B cell (primary cell): ENCODE measurements at regions not wholly inside any gene's neighbourhood (a gene's known extent, or its start where the extent isn't known, plus 50 kb on each side); places are given as distances from the start of the nearest gene placed in this dataset.

Experiments used
- ATAC-seq: fragments of 200-7000 bp; cut with Tn5 transposase; one replicate; pipeline ENCODE4 v1.10.0; 2021; ENCODE audit warnings: low read depth, mild to moderate bottlenecking, moderate number of reproducible peaks, moderate library complexity
- CTCF ChIA-PET: fragments of 350-600 bp; sonication (Branson Sonifier 250); formaldehyde crosslinking; loops from one replicate; lab custom pipeline; 2021; ENCODE audit warnings: antibody characterized with exemption, inconsistent platforms; lab: Charles Lee
- POLR2A ChIA-PET: fragments of 350-600 bp; sonication (Branson Sonifier 250); formaldehyde crosslinking; loops from one replicate; lab custom pipeline; 2021; ENCODE audit warnings: antibody characterized with exemption; lab: Charles Lee
- DNase-seq: peaks from one replicate; pipeline ENCODE4 v3.0.0; 2013
- H2AFZ ChIP-seq: 2 replicates; pipeline ENCODE4 v1.6.1; 2012; ENCODE audit warnings: mild to moderate bottlenecking, low read depth, low read length; ENCODE audit not compliant: insufficient read depth, poor library complexity, severe bottlenecking
- H3K27ac ChIP-seq, 2 donors: 1 replicate in 1 of 2; 2 replicates in 1 of 2; pipeline ENCODE4 v1.5.1; 2012 to 2013; ENCODE audit warnings: low read length in 2 of 2, mild to moderate bottlenecking in 2 of 2, moderate library complexity in 1 of 2
- H3K27me3 ChIP-seq, 4 experiments: fragments of 200-600 bp in 1 of 4; sonication (generic) in 1 of 4; replicated peaks in 1 of 4; 1 replicate in 2 of 4; 2 replicates in 2 of 4; pipeline versions ENCODE4 v1.6.1 to v1.7.0; 2013 to 2016; ENCODE audit warnings: low read length in 3 of 4, mild to moderate bottlenecking in 2 of 4, mixed read lengths in 1 of 4, moderate library complexity in 1 of 4; ENCODE audit not compliant: insufficient read depth in 4 of 4, control insufficient read depth in 3 of 4; ENCODE audit errors: control extremely low read depth in 1 of 4
- H3K36me3 ChIP-seq, 2 experiments: replicated peaks in 1 of 2; 1 replicate in 1 of 2; 2 replicates in 1 of 2; pipeline versions ENCODE4 v1.6.1 to v1.7.1; 2013; ENCODE audit warnings: low read length in 1 of 2; ENCODE audit not compliant: insufficient read depth in 2 of 2, control insufficient read depth in 1 of 2; ENCODE audit errors: control extremely low read depth in 1 of 2, extremely low read depth in 1 of 2
- H3K4me1 ChIP-seq, 2 donors: fragments of 200-600 bp in 1 of 2; sonication (generic) in 1 of 2; 1 replicate in 1 of 2; 2 replicates in 1 of 2; pipeline versions ENCODE4 v1.5.1 to v1.6.1; 2013 to 2017; ENCODE audit warnings: low read length in 2 of 2; ENCODE audit not compliant: control insufficient read depth in 2 of 2, insufficient read depth in 2 of 2
- H3K4me2 ChIP-seq: replicated peaks from 2 replicates; pipeline ENCODE3; 2012; ENCODE audit warnings: mild to moderate bottlenecking, low read depth, low read length; ENCODE audit not compliant: poor library complexity, severe bottlenecking
- H3K4me3 ChIP-seq, 5 experiments: fragments of 200-600 bp in 1 of 5; sonication (generic) in 1 of 5; 1 replicate in 3 of 5; 2 replicates in 2 of 5; pipeline versions ENCODE4 v1.5.1 to v1.7.0; 2011 to 2016; ENCODE audit warnings: low read length in 4 of 5, mild to moderate bottlenecking in 4 of 5, low read depth in 2 of 5, control low read depth in 1 of 5, moderate library complexity in 1 of 5; ENCODE audit not compliant: insufficient read depth in 1 of 5; ENCODE audit errors: control extremely low read depth in 1 of 5, extremely low read depth in 1 of 5
- H3K79me2 ChIP-seq: fragments of 200-600 bp; sonication (generic); one replicate; pipeline ENCODE4 v1.6.0; 2016; ENCODE audit warnings: low read length; ENCODE audit not compliant: control insufficient read depth, insufficient read depth
- H3K9ac ChIP-seq: fragments of 200-600 bp; sonication (generic); 2 replicates; pipeline ENCODE4 v1.6.1; 2017; ENCODE audit warnings: mild to moderate bottlenecking, low read length, moderate library complexity
- H3K9me3 ChIP-seq, 3 donors: one replicate each; pipeline versions ENCODE4 v1.6.1 to v1.7.1; 2013; ENCODE audit warnings: low read length in 2 of 3; ENCODE audit not compliant: control insufficient read depth in 2 of 3, insufficient read depth in 1 of 3; ENCODE audit errors: control extremely low read depth in 1 of 3
- H4K20me1 ChIP-seq: 2 replicates; pipeline ENCODE4 v1.6.0; 2012; ENCODE audit warnings: mild to moderate bottlenecking, low read length; ENCODE audit not compliant: insufficient read depth, control insufficient read depth, poor library complexity, severe bottlenecking
- H3K27ac Mint-ChIP-seq: one replicate; pipeline ENCODE4 v1.8.0; 2021; ENCODE audit warnings: mixed read lengths
- H3K27me3 Mint-ChIP-seq: one replicate; pipeline ENCODE4 v1.8.0; 2021; ENCODE audit warnings: mixed read lengths
- H3K4me1 Mint-ChIP-seq: one replicate; pipeline ENCODE4 v1.8.0; 2021; ENCODE audit warnings: mixed read lengths
- H3K4me3 Mint-ChIP-seq: one replicate; pipeline ENCODE4 v1.8.0; 2021; ENCODE audit warnings: mixed read lengths
- H3K9me3 Mint-ChIP-seq: one replicate; pipeline ENCODE4 v1.8.0; 2022; ENCODE audit warnings: mixed read lengths; ENCODE audit not compliant: insufficient read depth
- EZH2 ChIP-seq: IDR thresholded peaks from 2 replicates; pipeline ENCODE4 v1.6.1; 2012; ENCODE audit warnings: borderline replicate concordance, low read depth, mild to moderate bottlenecking, moderate library complexity, low read length; ENCODE audit not compliant: insufficient read depth, poor library complexity, severe bottlenecking
- WGBS: methylation state at CpG from one replicate; pipeline ENCODE4 v1.1.5; 2013; ENCODE audit warnings: missing lambda C conversion rate; ENCODE audit not compliant: insufficient coverage; 5-methylcytosine and 5-hydroxymethylcytosine counted together
- intact Hi-C: fragments of 100-400 bp; cut with micrococcal nuclease; formaldehyde crosslinking; loops from one replicate; pipeline ENCODE4 v1.10.0; 2022
- TF ChIP-seq, protein P1 (sequence below): fragments of 200-600 bp; IDR thresholded peaks from one replicate; pipeline ENCODE4 v1.8.0; 2022; ENCODE audit warnings: antibody characterized with exemption, mild to moderate bottlenecking

DNA sequence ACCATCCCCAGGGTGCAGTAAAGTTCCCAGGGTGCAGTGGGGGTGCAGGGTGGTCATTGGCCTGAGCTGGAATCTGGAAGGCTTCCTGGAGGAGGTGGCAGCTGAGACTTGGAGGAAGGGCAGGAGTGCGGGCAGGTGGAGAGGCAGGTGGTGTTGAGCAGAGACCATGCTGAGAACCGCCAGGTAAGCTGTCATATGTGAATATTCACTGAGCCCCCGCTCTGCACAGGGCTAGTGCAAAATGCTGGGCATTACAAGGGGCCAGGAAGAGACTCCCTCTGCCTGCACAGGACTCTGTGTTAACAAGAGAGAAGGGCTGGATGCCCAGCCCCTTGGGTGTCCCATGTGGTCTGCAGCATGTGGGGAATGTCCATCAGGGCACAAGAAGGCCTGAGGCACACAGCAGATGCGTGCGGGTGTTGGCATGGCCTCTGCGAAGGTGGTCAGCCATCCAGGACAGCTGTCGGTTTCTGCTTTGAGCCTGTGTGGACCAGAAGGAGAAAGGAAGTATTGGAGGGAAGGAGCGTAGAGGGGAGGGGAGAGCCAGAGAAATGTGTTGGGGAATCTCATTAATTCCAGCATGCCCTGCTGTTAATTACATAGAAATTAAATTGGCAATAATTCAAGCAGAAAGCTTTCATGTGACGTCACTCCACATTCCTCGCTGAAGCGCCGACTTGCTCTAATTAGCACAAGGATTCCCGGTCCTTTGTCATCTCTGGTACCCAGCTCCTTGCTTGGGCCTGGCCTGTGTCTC, 62.8 kb upstream of the OTOS start:
- Histone ChIP-seq H3K4me2 (no peak overlapping the region), H3K4me3 (no peak overlapping the region), H3K36me3 (no peaks in the 10 kb centered on the region), H3K27ac (no peak overlapping the region), H3K27me3 (no peaks in the 10 kb centered on the region), H2AFZ (no peak overlapping the region), H3K9ac (no peak overlapping the region), H4K20me1 (no peaks in the 10 kb centered on the region), H3K9me3 (peaks cover 0 to 14% (median 0%) of the 10 kb centered on the region in 3 donors), H3K4me1 (no peaks in the 10 kb centered on the region), H3K79me2 (no peaks in the 10 kb centered on the region)
- H3K4me1 Mint-ChIP-seq: no peaks in the 10 kb centered on the region
- ATAC-seq: no peak
- H3K27ac Mint-ChIP-seq: no peak overlapping the region
- CTCF ChIA-PET: no interaction called here
- TF ChIP-seq, protein P1, sequence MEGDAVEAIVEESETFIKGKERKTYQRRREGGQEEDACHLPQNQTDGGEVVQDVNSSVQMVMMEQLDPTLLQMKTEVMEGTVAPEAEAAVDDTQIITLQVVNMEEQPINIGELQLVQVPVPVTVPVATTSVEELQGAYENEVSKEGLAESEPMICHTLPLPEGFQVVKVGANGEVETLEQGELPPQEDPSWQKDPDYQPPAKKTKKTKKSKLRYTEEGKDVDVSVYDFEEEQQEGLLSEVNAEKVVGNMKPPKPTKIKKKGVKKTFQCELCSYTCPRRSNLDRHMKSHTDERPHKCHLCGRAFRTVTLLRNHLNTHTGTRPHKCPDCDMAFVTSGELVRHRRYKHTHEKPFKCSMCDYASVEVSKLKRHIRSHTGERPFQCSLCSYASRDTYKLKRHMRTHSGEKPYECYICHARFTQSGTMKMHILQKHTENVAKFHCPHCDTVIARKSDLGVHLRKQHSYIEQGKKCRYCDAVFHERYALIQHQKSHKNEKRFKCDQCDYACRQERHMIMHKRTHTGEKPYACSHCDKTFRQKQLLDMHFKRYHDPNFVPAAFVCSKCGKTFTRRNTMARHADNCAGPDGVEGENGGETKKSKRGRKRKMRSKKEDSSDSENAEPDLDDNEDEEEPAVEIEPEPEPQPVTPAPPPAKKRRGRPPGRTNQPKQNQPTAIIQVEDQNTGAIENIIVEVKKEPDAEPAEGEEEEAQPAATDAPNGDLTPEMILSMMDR: no peak
- no peak for TF ChIP-seq EZH2
- no peak overlapping the region for H3K4me3 Mint-ChIP-seq
- H3K27me3 Mint-ChIP-seq: peaks cover 20% of the 10 kb centered on the region
- POLR2A ChIA-PET: no interaction called here
- intact Hi-C loops: no loop called here
- WGBS: 85% methylated on average over 11 of the region's 13 CpGs
- no peaks in the 10 kb centered on the region for H3K9me3 Mint-ChIP-seq
- DNase-seq: no peak

DNA sequence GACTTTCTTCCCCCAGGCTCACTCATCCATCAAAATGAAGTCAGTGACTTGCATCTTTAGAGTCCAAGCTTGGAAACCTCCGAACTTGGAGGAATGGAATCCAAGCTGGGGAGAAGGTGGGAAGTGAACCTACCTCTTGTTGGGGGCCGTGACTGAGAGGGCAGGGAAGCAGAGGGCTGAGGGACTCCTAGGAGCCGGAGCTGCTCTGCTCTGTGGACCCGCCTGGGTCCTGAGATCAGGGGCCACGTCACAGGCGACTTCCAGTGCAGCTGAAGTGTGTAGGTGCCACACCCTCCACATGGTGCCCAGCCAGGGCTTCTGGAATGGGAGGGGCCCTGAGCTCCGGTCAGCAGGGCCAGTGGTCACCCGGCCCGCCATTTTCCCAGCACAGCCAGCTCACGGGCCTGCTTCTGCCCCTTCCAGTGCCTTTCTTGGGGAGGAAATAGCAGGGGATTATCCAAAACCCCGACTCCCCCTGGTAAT, 63.4 kb upstream of the OTOS start:
- Histone ChIP-seq H3K4me2 (no peak overlapping the region), H3K79me2 (no peaks in the 10 kb centered on the region), H3K27ac (no peak overlapping the region), H3K4me1 (no peaks in the 10 kb centered on the region), H3K9me3 (peaks cover 0 to 14% (median 0%) of the 10 kb centered on the region in 3 donors), H3K9ac (no peak overlapping the region), H3K27me3 (no peaks in the 10 kb centered on the region), H3K4me3 (no peak overlapping the region), H4K20me1 (no peaks in the 10 kb centered on the region), H2AFZ (no peak overlapping the region), H3K36me3 (no peaks in the 10 kb centered on the region)
- ATAC-seq: no peak
- 79% methylated on average over 10 of the region's 11 CpGs for WGBS
- H3K4me3 Mint-ChIP-seq: no peak overlapping the region
- TF ChIP-seq, protein P1: no peak
- TF ChIP-seq EZH2: no peak
- no peaks in the 10 kb centered on the region for H3K4me1 Mint-ChIP-seq
- ChIA-PET CTCF (no interaction called here), POLR2A (no interaction called here)
- DNase-seq: no peak
- peaks cover 20% of the 10 kb centered on the region for H3K27me3 Mint-ChIP-seq
- intact Hi-C loops: no loop called here
- no peaks in the 10 kb centered on the region for H3K9me3 Mint-ChIP-seq
- no peak overlapping the region for H3K27ac Mint-ChIP-seq
